B cell (primary cell): ENCODE measurements at regions not wholly inside any gene's neighbourhood (a gene's known extent, or its start where the extent isn't known, plus 50 kb on each side); places are given as distances from the start of the nearest gene placed in this dataset.

ENCODE experiments used
- ATAC-seq: fragments of 200-7000 bp; cut with Tn5 transposase; one replicate; pipeline ENCODE4 v1.10.0; 2021; ENCODE audit warnings: low read depth, mild to moderate bottlenecking, moderate number of reproducible peaks, moderate library complexity
- CTCF ChIA-PET: fragments of 350-600 bp; sonication (Branson Sonifier 250); formaldehyde crosslinking; loops from one replicate; lab custom pipeline; 2021; ENCODE audit warnings: antibody characterized with exemption, inconsistent platforms; lab: Charles Lee
- POLR2A ChIA-PET: fragments of 350-600 bp; sonication (Branson Sonifier 250); formaldehyde crosslinking; loops from one replicate; lab custom pipeline; 2021; ENCODE audit warnings: antibody characterized with exemption; lab: Charles Lee
- DNase-seq: peaks from one replicate; pipeline ENCODE4 v3.0.0; 2013
- H2AFZ ChIP-seq: 2 replicates; pipeline ENCODE4 v1.6.1; 2012; ENCODE audit warnings: mild to moderate bottlenecking, low read depth, low read length; ENCODE audit not compliant: insufficient read depth, poor library complexity, severe bottlenecking
- H3K27ac ChIP-seq, 2 donors: 1 replicate in 1 of 2; 2 replicates in 1 of 2; pipeline ENCODE4 v1.5.1; 2012 to 2013; ENCODE audit warnings: low read length in 2 of 2, mild to moderate bottlenecking in 2 of 2, moderate library complexity in 1 of 2
- H3K27me3 ChIP-seq, 4 experiments: fragments of 200-600 bp in 1 of 4; sonication (generic) in 1 of 4; replicated peaks in 1 of 4; 1 replicate in 2 of 4; 2 replicates in 2 of 4; pipeline versions ENCODE4 v1.6.1 to v1.7.0; 2013 to 2016; ENCODE audit warnings: low read length in 3 of 4, mild to moderate bottlenecking in 2 of 4, mixed read lengths in 1 of 4, moderate library complexity in 1 of 4; ENCODE audit not compliant: insufficient read depth in 4 of 4, control insufficient read depth in 3 of 4; ENCODE audit errors: control extremely low read depth in 1 of 4
- H3K36me3 ChIP-seq, 2 experiments: replicated peaks in 1 of 2; 1 replicate in 1 of 2; 2 replicates in 1 of 2; pipeline versions ENCODE4 v1.6.1 to v1.7.1; 2013; ENCODE audit warnings: low read length in 1 of 2; ENCODE audit not compliant: insufficient read depth in 2 of 2, control insufficient read depth in 1 of 2; ENCODE audit errors: control extremely low read depth in 1 of 2, extremely low read depth in 1 of 2
- H3K4me1 ChIP-seq, 2 donors: fragments of 200-600 bp in 1 of 2; sonication (generic) in 1 of 2; 1 replicate in 1 of 2; 2 replicates in 1 of 2; pipeline versions ENCODE4 v1.5.1 to v1.6.1; 2013 to 2017; ENCODE audit warnings: low read length in 2 of 2; ENCODE audit not compliant: control insufficient read depth in 2 of 2, insufficient read depth in 2 of 2
- H3K4me2 ChIP-seq: replicated peaks from 2 replicates; pipeline ENCODE3; 2012; ENCODE audit warnings: mild to moderate bottlenecking, low read depth, low read length; ENCODE audit not compliant: poor library complexity, severe bottlenecking
- H3K4me3 ChIP-seq, 5 experiments: fragments of 200-600 bp in 1 of 5; sonication (generic) in 1 of 5; 1 replicate in 3 of 5; 2 replicates in 2 of 5; pipeline versions ENCODE4 v1.5.1 to v1.7.0; 2011 to 2016; ENCODE audit warnings: low read length in 4 of 5, mild to moderate bottlenecking in 4 of 5, low read depth in 2 of 5, control low read depth in 1 of 5, moderate library complexity in 1 of 5; ENCODE audit not compliant: insufficient read depth in 1 of 5; ENCODE audit errors: control extremely low read depth in 1 of 5, extremely low read depth in 1 of 5
- H3K79me2 ChIP-seq: fragments of 200-600 bp; sonication (generic); one replicate; pipeline ENCODE4 v1.6.0; 2016; ENCODE audit warnings: low read length; ENCODE audit not compliant: control insufficient read depth, insufficient read depth
- H3K9ac ChIP-seq: fragments of 200-600 bp; sonication (generic); 2 replicates; pipeline ENCODE4 v1.6.1; 2017; ENCODE audit warnings: mild to moderate bottlenecking, low read length, moderate library complexity
- H3K9me3 ChIP-seq, 3 donors: one replicate each; pipeline versions ENCODE4 v1.6.1 to v1.7.1; 2013; ENCODE audit warnings: low read length in 2 of 3; ENCODE audit not compliant: control insufficient read depth in 2 of 3, insufficient read depth in 1 of 3; ENCODE audit errors: control extremely low read depth in 1 of 3
- H4K20me1 ChIP-seq: 2 replicates; pipeline ENCODE4 v1.6.0; 2012; ENCODE audit warnings: mild to moderate bottlenecking, low read length; ENCODE audit not compliant: insufficient read depth, control insufficient read depth, poor library complexity, severe bottlenecking
- H3K27ac Mint-ChIP-seq: one replicate; pipeline ENCODE4 v1.8.0; 2021; ENCODE audit warnings: mixed read lengths
- H3K27me3 Mint-ChIP-seq: one replicate; pipeline ENCODE4 v1.8.0; 2021; ENCODE audit warnings: mixed read lengths
- H3K4me1 Mint-ChIP-seq: one replicate; pipeline ENCODE4 v1.8.0; 2021; ENCODE audit warnings: mixed read lengths
- H3K4me3 Mint-ChIP-seq: one replicate; pipeline ENCODE4 v1.8.0; 2021; ENCODE audit warnings: mixed read lengths
- H3K9me3 Mint-ChIP-seq: one replicate; pipeline ENCODE4 v1.8.0; 2022; ENCODE audit warnings: mixed read lengths; ENCODE audit not compliant: insufficient read depth
- CTCF ChIP-seq: fragments of 200-600 bp; IDR thresholded peaks from one replicate; pipeline ENCODE4 v1.8.0; 2022; ENCODE audit warnings: antibody characterized with exemption, mild to moderate bottlenecking
- EZH2 ChIP-seq: IDR thresholded peaks from 2 replicates; pipeline ENCODE4 v1.6.1; 2012; ENCODE audit warnings: borderline replicate concordance, low read depth, mild to moderate bottlenecking, moderate library complexity, low read length; ENCODE audit not compliant: insufficient read depth, poor library complexity, severe bottlenecking
- WGBS: methylation state at CpG from one replicate; pipeline ENCODE4 v1.1.5; 2013; ENCODE audit warnings: missing lambda C conversion rate; ENCODE audit not compliant: insufficient coverage; 5-methylcytosine and 5-hydroxymethylcytosine counted together
- intact Hi-C: fragments of 100-400 bp; cut with micrococcal nuclease; formaldehyde crosslinking; loops from one replicate; pipeline ENCODE4 v1.10.0; 2022

DNA sequence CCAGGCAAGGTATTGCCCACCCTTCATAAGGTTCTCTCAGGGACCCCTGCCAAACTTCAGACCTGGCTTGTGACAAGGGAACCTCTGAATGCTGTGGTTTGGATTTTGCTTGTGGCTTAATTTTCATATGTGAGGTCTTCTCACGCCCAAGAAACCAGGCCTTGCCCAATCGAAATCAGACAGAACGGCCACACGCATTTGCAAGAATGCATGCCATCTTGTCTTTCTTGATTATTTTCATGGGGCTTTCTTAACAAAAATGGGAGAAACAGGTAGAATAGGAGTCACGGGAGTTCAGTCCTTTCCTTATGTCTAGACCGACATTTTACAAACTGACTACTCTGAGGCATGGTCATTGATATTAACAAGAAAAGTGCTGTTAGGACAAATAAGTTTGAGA, 170.2 kb upstream of the PAPPA start:
- no peaks in the 10 kb centered on the region for H3K4me1 Mint-ChIP-seq
- H2AFZ ChIP-seq = no peak overlapping the region
- ATAC-seq (no peak), DNase-seq (no peak)
- no peaks in the 10 kb centered on the region for H3K79me2 ChIP-seq
- H3K9ac ChIP-seq = no peak overlapping the region
- H3K27me3 ChIP-seq = no peaks in the 10 kb centered on the region
- no peaks in the 10 kb centered on the region for H3K27me3 Mint-ChIP-seq
- WGBS = 100% methylated on average over 2 of the region's 6 CpGs
- ChIA-PET CTCF (no interaction called here), POLR2A (no interaction called here)
- H3K36me3 ChIP-seq = no peaks in the 10 kb centered on the region
- no peak for TF ChIP-seq CTCF
- TF ChIP-seq EZH2 = no peak
- no peaks in the 10 kb centered on the region for H3K9me3 Mint-ChIP-seq
- H3K27ac ChIP-seq = no peak overlapping the region
- no peaks in the 10 kb centered on the region for H3K9me3 ChIP-seq
- no peak overlapping the region for H3K4me3 Mint-ChIP-seq
- intact Hi-C loops = no loop called here
- no peak overlapping the region for H3K4me3 ChIP-seq
- no peaks in the 10 kb centered on the region for H3K4me1 ChIP-seq
- H3K4me2 ChIP-seq = no peak overlapping the region
- H3K27ac Mint-ChIP-seq = no peak overlapping the region
- H4K20me1 ChIP-seq = no peaks in the 10 kb centered on the region

GRCh38 chr9:115985657-115986056, 167.9 kb upstream of the PAPPA start:
- POLR2A ChIA-PET = no interaction called here
- WGBS = no CpG with 5 or more reads among the region's 1 CpG
- Histone ChIP-seq H3K4me3 (no peak overlapping the region), H3K4me2 (no peak overlapping the region), H3K9me3 (no peaks in the 10 kb centered on the region), H3K4me1 (no peaks in the 10 kb centered on the region), H3K9ac (no peak overlapping the region), H3K36me3 (no peaks in the 10 kb centered on the region), H2AFZ (no peak overlapping the region), H4K20me1 (no peaks in the 10 kb centered on the region), H3K27me3 (no peaks in the 10 kb centered on the region), H3K79me2 (no peaks in the 10 kb centered on the region), H3K27ac (no peak overlapping the region)
- intact Hi-C loops = no loop called here
- no peak for ATAC-seq
- CTCF ChIA-PET = interaction anchor here (0.6 kb wide), 1 partner anchor 11 kb away, joined by 3 read pairs; no protein-coding TSS in a partner anchor
- Mint-ChIP-seq H3K4me3 (no peak overlapping the region), H3K9me3 (no peaks in the 10 kb centered on the region), H3K4me1 (no peaks in the 10 kb centered on the region), H3K27ac (no peak overlapping the region), H3K27me3 (no peaks in the 10 kb centered on the region)
- no peak for TF ChIP-seq EZH2
- TF ChIP-seq CTCF = no peak
- no peak for DNase-seq
